K562 (cell line): ENCODE measurements at regions not wholly inside any gene's neighbourhood (a gene's known extent, or its start where the extent isn't known, plus 50 kb on each side); places are given as distances from the start of the nearest gene placed in this dataset.

Experiments used
- ATAC-seq: fragments of 200-7000 bp; cut with Tn5 transposase; 3 replicates; pipeline ENCODE4 v1.9.1; 2020; ENCODE audit warnings: moderate library complexity
- BruUV-seq: library from RNA; stranded (reverse); fragments of 400-500 nt; replicated peaks from 2 replicates; lab custom pipeline; 2021; lab: Mats Ljungman, UMichigan
- CTCF ChIA-PET: fragments of 300-600 bp; formaldehyde crosslinking; extraction: SDS; loops from one replicate; lab custom pipeline; 2021; ENCODE audit warnings: low intra/inter-chr PET ratio; lab: Yijun Ruan, JAX
- POLR2A ChIA-PET: fragments of 300-600, 350-650 bp; sonication (Branson Sonifier 250); formaldehyde crosslinking; extraction: SDS; loops from one replicate; lab custom pipeline; 2021; ENCODE audit warnings: antibody characterized with exemption, inconsistent platforms; lab: Yijun Ruan, JAX
- DNase-seq, 4 experiments: peaks; one replicate each; pipeline versions ENCODE4 v3.0.0 to v3.0.0-alpha.2; 2011 to 2018; ENCODE audit warnings: low spot score in 3 of 4, mixed read lengths in 3 of 4; ENCODE audit errors: extremely low read depth in 1 of 4
- FAIRE-seq: peaks from 2 replicates; lab custom pipeline; 2011; peaks lifted over from hg19 to GRCh38; lab: Jason Lieb, UNC
- H2AFZ ChIP-seq: 2 replicates; pipeline ENCODE4 v1.6.0; 2011; ENCODE audit warnings: low read depth, low read length, control low read depth, inconsistent platforms
- H3K27ac ChIP-seq: fragments of 200-600 bp; 3 replicates; pipeline ENCODE4 v1.8.0; 2011; ENCODE audit warnings: low read depth, mild to moderate bottlenecking, control low read depth, inconsistent platforms, low read length, moderate library complexity, mixed read lengths; ENCODE audit errors: extremely low read depth
- H3K27me3 ChIP-seq, 2 experiments: fragments of 300-600 bp in 1 of 2; 2 replicates in 1 of 2; 3 replicates in 1 of 2; pipeline versions ENCODE4 v1.6.0 to v1.8.0; 2011; ENCODE audit warnings: inconsistent platforms in 2 of 2, low read length in 2 of 2, mild to moderate bottlenecking in 1 of 2, mixed read lengths in 1 of 2, moderate library complexity in 1 of 2; ENCODE audit not compliant: control insufficient read depth in 2 of 2, insufficient read depth in 2 of 2
- H3K36me3 ChIP-seq: fragments of 300-600 bp; 3 replicates; pipeline ENCODE4 v1.8.0; 2011; ENCODE audit warnings: mild to moderate bottlenecking, low read length, inconsistent platforms; ENCODE audit not compliant: control insufficient read depth, insufficient read depth
- H3K4me1 ChIP-seq, 2 experiments: fragments of 200-600 bp in 1 of 2; replicated peaks in 1 of 2; 2 replicates in 1 of 2; 3 replicates in 1 of 2; pipeline versions ENCODE4 v1.5.1 to v1.8.0; 2011; ENCODE audit warnings: inconsistent platforms in 2 of 2, low read length in 2 of 2, mild to moderate bottlenecking in 1 of 2, mixed read lengths in 1 of 2, moderate library complexity in 1 of 2; ENCODE audit not compliant: control insufficient read depth in 2 of 2, insufficient read depth in 2 of 2
- H3K4me2 ChIP-seq: 2 replicates; pipeline ENCODE4 v1.6.1; 2011; ENCODE audit warnings: low read length, control low read depth, inconsistent platforms, mixed read lengths; ENCODE audit not compliant: insufficient read depth
- H3K4me3 ChIP-seq: fragments of 200-600 bp; sonication (generic), shearing (Covaris generic); 2 replicates; pipeline ENCODE4 v1.5.1; 2016; ENCODE audit warnings: control low read depth, inconsistent platforms
- H3K79me2 ChIP-seq: fragments of 200-600 bp; 3 replicates; pipeline ENCODE4 v1.8.0; 2011; ENCODE audit warnings: low read length, inconsistent platforms; ENCODE audit not compliant: control insufficient read depth, insufficient read depth
- H3K9ac ChIP-seq, 2 experiments: 2 replicates each; pipeline versions ENCODE4 v1.6.0 to v1.6.1; 2011; ENCODE audit warnings: low read depth in 2 of 2, low read length in 2 of 2, control low read depth in 1 of 2, inconsistent platforms in 1 of 2, mild to moderate bottlenecking in 1 of 2, mixed read lengths in 1 of 2; ENCODE audit not compliant: insufficient read depth in 1 of 2
- H3K9me1 ChIP-seq: one replicate; pipeline ENCODE4 v1.6.0; 2011; ENCODE audit warnings: inconsistent platforms, mild to moderate bottlenecking, low read length, moderate library complexity; ENCODE audit not compliant: control insufficient read depth, insufficient read depth
- H3K9me3 ChIP-seq: replicated peaks from 2 replicates; pipeline ENCODE4 v1.5.1; 2011; ENCODE audit warnings: low read depth, low read length, inconsistent platforms; ENCODE audit not compliant: control insufficient read depth, insufficient read depth
- H4K20me1 ChIP-seq: replicated peaks from 2 replicates; pipeline ENCODE4 v1.6.1; 2011; ENCODE audit warnings: low read length, inconsistent platforms, mixed read lengths; ENCODE audit not compliant: control insufficient read depth, insufficient read depth
- HLTF ChIP-seq: fragments of 450-650 bp; IDR thresholded peaks from 2 replicates; pipeline ENCODE4 v1.6.1; 2016
- KLF1 ChIP-seq: fragments of 450-650 bp; IDR thresholded peaks from 2 replicates; pipeline ENCODE4 v1.6.1; 2016; ENCODE audit warnings: missing genetic modification characterization, missing compliant biosample characterization
- MTA2 ChIP-seq: fragments of 450-650 bp; IDR thresholded peaks from 2 replicates; pipeline ENCODE4 v1.6.1; 2016; ENCODE audit warnings: low read depth
- TCF7 ChIP-seq: sonication (generic); IDR thresholded peaks from 2 replicates; pipeline ENCODE4 v1.6.1; 2016; ENCODE audit warnings: antibody characterized with exemption, borderline replicate concordance
- ZKSCAN1 ChIP-seq: fragments of 150-350 bp; IDR thresholded peaks from 2 replicates; pipeline ENCODE4 v1.6.1; 2016; ENCODE audit warnings: low read depth, low read length
- ZNF551 ChIP-seq: fragments of 250-450 bp; sonication (Bioruptor Pico); IDR thresholded peaks from 2 replicates; pipeline ENCODE4 v1.5.0; 2021; ENCODE audit warnings: mild to moderate bottlenecking, moderate library complexity
- ZNF589 ChIP-seq: fragments of 200-800 bp; sonication (Bioruptor generic); IDR thresholded peaks from 2 replicates; pipeline ENCODE4 v1.6.1; 2016; ENCODE audit warnings: low read depth, missing genetic modification characterization, missing compliant biosample characterization
- ZNF717 ChIP-seq: fragments of 250-450 bp; sonication (Bioruptor Pico); IDR thresholded peaks from 2 replicates; pipeline ENCODE4 v1.5.0; 2021
- WGBS: fragments of 100-300 bp; shearing (Covaris generic); methylation state at CpG from one replicate; pipeline ENCODE4 v1.1.6; 2016; ENCODE audit warnings: low coverage, mixed read lengths; ENCODE audit not compliant: insufficient coverage; ENCODE audit errors: missing lambda C conversion rate; 5-methylcytosine and 5-hydroxymethylcytosine counted together
- in situ Hi-C: fragments of 300-500 bp; cut with MboI; formaldehyde crosslinking; loops from 4 replicates; pipeline ENCODE4 v1.15.0; 2018; ENCODE audit warnings: inconsistent platforms, mixed read lengths
- intact Hi-C: fragments of 100-400 bp; cut with micrococcal nuclease; formaldehyde crosslinking; loops from 2 replicates; pipeline ENCODE4 v1.14.2; 2022
- TF ChIP-seq, protein P1 (sequence below): sonication (generic); formaldehyde crosslinking; IDR thresholded peaks from 2 replicates; pipeline ENCODE4 v1.8.1; 2023; ENCODE audit warnings: mild to moderate bottlenecking, missing genetic modification reagents, moderate library complexity
- TF ChIP-seq, protein P2 (sequence below): fragments of 250-450 bp; sonication (Bioruptor Pico); IDR thresholded peaks from 2 replicates; pipeline ENCODE4 v1.4.0; 2020; ENCODE audit warnings: mild to moderate bottlenecking, moderate library complexity

DNA sequence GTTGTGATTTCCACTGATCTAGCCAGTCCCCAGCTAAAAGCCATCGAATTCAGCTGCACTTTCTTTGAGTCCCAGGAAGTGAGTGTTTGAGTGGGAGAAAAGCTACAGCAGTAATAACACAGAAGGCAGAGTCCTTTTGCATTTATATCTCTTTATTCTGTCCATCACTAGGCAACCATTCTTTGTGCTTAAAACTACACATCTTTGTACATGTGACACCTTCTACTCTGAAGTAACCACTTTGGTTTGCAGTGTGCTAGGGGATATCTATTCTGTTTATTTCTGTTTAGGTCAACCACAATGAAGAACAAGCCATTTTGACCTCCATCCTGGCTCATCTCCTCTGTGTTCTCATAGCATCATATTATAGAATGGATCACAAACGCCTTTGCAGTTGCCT, 226.0 kb upstream of the SERP2 start:
- Histone ChIP-seq H3K79me2 (no peaks in the 10 kb centered on the region), H3K9me1 (no peaks in the 10 kb centered on the region), H3K27ac (no peak overlapping the region), H3K36me3 (no peaks in the 10 kb centered on the region), H3K4me2 (no peak overlapping the region), H3K4me1 (peaks cover 4 to 6% of the 10 kb centered on the region in 2 experiments; a peak in 3 of 5 replicates), H2AFZ (no peak overlapping the region), H3K9me3 (no peaks in the 10 kb centered on the region), H3K4me3 (no peak overlapping the region), H4K20me1 (no peaks in the 10 kb centered on the region), H3K27me3 (peaks cover 0 to 5% of the 10 kb centered on the region in 2 experiments; a peak in 1 of 5 replicates), H3K9ac (no peak overlapping the region)
- BruUV-seq: no TSS peak
- TF ChIP-seq, protein P1, sequence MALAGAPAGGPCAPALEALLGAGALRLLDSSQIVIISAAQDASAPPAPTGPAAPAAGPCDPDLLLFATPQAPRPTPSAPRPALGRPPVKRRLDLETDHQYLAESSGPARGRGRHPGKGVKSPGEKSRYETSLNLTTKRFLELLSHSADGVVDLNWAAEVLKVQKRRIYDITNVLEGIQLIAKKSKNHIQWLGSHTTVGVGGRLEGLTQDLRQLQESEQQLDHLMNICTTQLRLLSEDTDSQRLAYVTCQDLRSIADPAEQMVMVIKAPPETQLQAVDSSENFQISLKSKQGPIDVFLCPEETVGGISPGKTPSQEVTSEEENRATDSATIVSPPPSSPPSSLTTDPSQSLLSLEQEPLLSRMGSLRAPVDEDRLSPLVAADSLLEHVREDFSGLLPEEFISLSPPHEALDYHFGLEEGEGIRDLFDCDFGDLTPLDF: no peak
- TF ChIP-seq ZKSCAN1 (no peak), ZNF551 (no peak), TCF7 (no peak), MTA2 (no peak), KLF1 (tag) (no peak), ZNF717 (no peak), ZNF589 (CRISPR knock-in tag) (no peak), HLTF (no peak)
- TF ChIP-seq, protein P2, sequence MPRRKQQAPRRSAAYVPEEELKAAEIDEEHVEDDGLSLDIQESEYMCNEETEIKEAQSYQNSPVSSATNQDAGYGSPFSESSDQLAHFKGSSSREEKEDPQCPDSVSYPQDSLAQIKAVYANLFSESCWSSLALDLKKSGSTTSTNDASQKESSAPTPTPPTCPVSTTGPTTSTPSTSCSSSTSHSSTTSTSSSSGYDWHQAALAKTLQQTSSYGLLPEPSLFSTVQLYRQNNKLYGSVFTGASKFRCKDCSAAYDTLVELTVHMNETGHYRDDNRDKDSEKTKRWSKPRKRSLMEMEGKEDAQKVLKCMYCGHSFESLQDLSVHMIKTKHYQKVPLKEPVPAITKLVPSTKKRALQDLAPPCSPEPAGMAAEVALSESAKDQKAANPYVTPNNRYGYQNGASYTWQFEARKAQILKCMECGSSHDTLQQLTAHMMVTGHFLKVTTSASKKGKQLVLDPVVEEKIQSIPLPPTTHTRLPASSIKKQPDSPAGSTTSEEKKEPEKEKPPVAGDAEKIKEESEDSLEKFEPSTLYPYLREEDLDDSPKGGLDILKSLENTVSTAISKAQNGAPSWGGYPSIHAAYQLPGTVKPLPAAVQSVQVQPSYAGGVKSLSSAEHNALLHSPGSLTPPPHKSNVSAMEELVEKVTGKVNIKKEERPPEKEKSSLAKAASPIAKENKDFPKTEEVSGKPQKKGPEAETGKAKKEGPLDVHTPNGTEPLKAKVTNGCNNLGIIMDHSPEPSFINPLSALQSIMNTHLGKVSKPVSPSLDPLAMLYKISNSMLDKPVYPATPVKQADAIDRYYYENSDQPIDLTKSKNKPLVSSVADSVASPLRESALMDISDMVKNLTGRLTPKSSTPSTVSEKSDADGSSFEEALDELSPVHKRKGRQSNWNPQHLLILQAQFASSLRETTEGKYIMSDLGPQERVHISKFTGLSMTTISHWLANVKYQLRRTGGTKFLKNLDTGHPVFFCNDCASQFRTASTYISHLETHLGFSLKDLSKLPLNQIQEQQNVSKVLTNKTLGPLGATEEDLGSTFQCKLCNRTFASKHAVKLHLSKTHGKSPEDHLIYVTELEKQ: no peak
- FAIRE-seq (no peak), ATAC-seq (no peak), DNase-seq (no peak)
- WGBS: 0% methylated on average over 2 of the region's 2 CpGs
- ChIA-PET POLR2A (no interaction called here), CTCF (no interaction called here)
- intact Hi-C loops: no loop called here
- in situ Hi-C loops: no loop called here
